NB4 (cell line): ENCODE measurements at regions not wholly inside any gene's neighbourhood (a gene's known extent, or its start where the extent isn't known, plus 50 kb on each side); places are given as distances from the start of the nearest gene placed in this dataset.

Experiments used
- CTCF ChIP-seq: IDR thresholded peaks from one replicate; pipeline ENCODE4 v1.5.1; 2012; ENCODE audit warnings: low read depth, low read length
- MAX ChIP-seq: IDR thresholded peaks from 2 replicates; pipeline ENCODE4 v1.6.1; 2011; ENCODE audit warnings: low read depth, low read length
- POLR2A ChIP-seq: IDR thresholded peaks from 2 replicates; pipeline ENCODE4 v1.6.1; 2011; ENCODE audit warnings: mild to moderate bottlenecking; ENCODE audit not compliant: insufficient read length; ENCODE audit errors: extremely low read depth

- TF ChIP-seq CTCF (no peak), POLR2A (no peak), MAX (no peak)
Observed at GRCh38 chr21:16378525-16378924, 648.7 kb downstream of the USP25 start.
